ENCODE measurements at regions not wholly inside any gene's neighbourhood (a gene's known extent, or its start where the extent isn't known, plus 50 kb on each side); places are given as distances from the start of the nearest gene placed in this dataset.

GRCh38 chr15:95826412-95827195 lies 503.9 kb upstream of the NR2F2 start:
- DNase-seq (no peak), ATAC-seq (no peak)

DNA sequence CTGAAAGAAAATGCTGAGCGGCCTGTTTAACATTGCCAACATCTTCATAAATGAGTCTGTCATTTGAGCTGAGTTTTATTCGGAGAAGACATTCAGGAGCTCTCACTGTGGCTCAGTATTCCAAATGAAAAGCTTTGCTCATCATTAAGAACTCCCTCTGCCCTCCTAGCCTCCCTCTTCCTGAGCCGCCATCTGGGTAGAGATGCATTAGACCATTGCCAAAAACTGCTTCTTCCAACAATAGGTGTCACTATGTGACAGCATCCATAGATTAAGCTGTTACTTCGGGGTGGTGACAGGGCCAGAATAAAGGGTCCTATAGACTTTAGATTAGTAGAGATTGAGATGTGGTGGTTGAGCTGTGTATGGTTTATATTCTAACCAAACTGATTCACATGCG lies 501.4 kb upstream of the NR2F2 start:
- ATAC-seq, result no peak
- no peak for DNase-seq

DNA sequence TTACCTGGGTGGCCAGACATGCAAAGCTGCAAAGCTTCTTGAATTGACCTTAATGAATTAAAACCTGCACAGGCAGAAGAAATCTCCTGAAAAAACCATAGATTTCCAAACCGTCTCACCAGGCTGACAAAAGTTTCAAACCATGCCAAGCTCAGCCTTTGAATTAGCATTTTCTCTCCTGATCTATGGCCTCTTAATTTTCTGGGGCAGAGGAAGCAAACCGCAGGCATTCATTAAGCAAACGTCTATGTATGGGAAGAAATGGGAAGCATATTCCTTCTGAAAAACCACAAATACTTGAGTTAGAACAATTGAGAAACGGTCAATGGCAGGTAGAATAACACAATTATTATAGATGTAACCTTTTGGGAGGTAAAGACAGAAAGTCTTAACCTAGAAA lies 500.2 kb upstream of the NR2F2 start:
- no peak for DNase-seq
- ATAC-seq, result no peak

GRCh38 chr15:95832668-95833067 lies 497.8 kb upstream of the NR2F2 start:
- no peak for ATAC-seq
- no peak for DNase-seq

GRCh38 chr15:95834028-95834804 lies 496.3 kb upstream of the NR2F2 start:
- ATAC-seq (no peak), DNase-seq (no peak)

DNA sequence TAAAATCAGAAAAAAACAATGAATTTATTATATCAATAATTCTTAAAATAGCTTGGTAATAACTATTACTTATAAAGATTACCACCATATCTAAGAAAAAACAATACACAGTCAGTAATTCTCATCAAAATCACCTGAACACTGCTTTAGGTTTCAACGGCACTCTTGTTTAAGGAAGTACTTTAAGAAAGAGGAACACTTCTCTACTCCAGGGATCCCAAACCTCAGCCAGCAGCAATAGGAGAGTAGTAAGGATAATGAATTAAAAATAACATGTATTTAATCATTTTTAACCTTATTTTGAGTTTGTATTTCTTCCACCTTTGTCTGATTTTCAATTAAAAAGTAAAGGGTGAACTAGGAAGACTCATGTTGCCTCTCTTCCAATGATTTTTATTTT lies 494.0 kb upstream of the NR2F2 start:
- no peak for ATAC-seq
- DNase-seq, result no peak

- ATAC-seq (no peak), DNase-seq (no peak)
Measured at GRCh38 chr15:95837341-95838004, 493.0 kb upstream of the NR2F2 start.

DNA sequence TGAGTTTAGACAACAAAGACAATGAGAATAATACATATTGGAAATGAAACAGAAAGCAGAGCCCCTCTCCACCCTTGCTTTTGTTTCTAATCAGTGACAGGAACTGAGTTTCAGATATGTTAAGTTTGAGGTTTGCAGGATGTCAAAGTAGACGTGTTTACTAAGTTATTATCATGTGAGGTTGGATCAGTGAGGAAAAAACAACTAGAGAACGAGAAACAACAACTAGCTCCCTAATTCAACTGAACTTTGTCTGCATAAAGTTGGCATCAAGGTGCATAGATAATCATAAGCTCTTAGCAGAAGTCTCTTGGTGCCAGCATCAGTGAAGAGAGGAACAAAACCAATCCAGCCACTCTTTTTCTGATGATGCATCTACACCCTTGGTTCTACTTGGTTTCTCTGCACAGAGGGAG lies 491.1 kb upstream of the NR2F2 start:
- DNase-seq, result no peak
- ATAC-seq, result no peak

GRCh38 chr15:95840004-95840403 lies 490.5 kb upstream of the NR2F2 start:
- no peak for DNase-seq
- no peak for ATAC-seq

- DNase-seq (no peak), ATAC-seq (no peak)
Measured at GRCh38 chr15:95840855-95841254, 489.6 kb upstream of the NR2F2 start.

DNA sequence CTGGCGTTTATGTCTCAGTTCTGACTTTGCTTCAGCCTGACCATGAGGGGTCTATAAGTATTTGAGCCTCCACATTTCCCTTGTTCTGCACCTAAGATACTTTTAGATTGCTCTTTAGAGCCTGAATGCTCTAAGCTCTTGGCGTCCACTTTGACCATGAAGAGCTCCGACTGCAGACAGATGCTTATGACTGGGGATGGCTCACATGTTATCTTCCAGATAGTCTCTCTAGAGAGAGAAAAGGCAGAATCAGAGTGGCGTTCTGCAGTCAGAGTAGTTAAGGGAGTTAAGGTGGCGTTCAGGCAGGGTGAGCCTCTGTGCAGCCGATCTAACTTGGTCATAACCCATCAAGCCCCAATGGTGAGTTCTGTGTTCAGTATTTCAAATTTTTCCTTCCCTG lies 487.9 kb upstream of the NR2F2 start:
- DNase-seq, result no peak
- no peak for ATAC-seq

GRCh38 chr15:95843241-95843910 lies 487.1 kb upstream of the NR2F2 start:
- DNase-seq, result no peak
- ATAC-seq, result no peak

- no peak for ATAC-seq
- DNase-seq, result no peak
Measured at GRCh38 chr15:95845862-95846515, 484.5 kb upstream of the NR2F2 start.

- ATAC-seq (no peak), DNase-seq (no peak)
Measured at GRCh38 chr15:95848126-95848525, 482.4 kb upstream of the NR2F2 start.

GRCh38 chr15:95850837-95851236 lies 479.7 kb upstream of the NR2F2 start:
- ATAC-seq (no peak), DNase-seq (no peak)

GRCh38 chr15:95853350-95853749 lies 477.1 kb upstream of the NR2F2 start:
- DNase-seq (no peak), ATAC-seq (no peak)

DNA sequence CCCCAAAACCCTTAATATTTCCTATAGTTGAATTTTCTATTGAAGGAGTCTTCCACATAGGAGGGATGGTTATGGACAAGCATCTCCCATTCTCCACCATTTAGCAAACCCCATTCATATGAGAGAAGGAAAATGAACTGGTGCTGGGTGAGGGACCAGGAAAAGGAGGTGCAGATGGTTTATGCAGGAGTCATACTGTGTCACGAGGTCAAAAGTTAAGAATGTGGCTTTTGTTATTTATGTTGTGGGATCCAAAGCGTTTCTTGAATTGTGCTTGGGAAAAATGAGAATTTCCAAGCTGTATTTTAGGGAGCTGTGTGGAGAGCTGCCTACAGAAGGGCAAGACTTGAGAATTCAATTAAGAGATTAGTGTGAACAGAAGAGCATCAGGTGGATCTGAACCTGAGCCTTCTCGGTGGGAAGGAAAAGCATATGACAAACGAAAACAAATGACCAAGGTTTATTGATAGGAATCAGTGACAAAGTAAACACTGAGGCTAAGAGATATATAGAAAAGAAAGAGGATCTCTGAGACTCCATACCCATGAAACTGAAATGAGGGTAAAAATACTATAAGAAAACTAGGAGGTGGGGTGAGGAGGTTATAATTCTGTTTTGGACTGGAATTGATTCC lies 473.3 kb upstream of the NR2F2 start:
- DNase-seq, result no peak
- no peak for ATAC-seq

- ATAC-seq (no peak), DNase-seq (no peak)
Measured at GRCh38 chr15:95857758-95858157, 472.7 kb upstream of the NR2F2 start.

DNA sequence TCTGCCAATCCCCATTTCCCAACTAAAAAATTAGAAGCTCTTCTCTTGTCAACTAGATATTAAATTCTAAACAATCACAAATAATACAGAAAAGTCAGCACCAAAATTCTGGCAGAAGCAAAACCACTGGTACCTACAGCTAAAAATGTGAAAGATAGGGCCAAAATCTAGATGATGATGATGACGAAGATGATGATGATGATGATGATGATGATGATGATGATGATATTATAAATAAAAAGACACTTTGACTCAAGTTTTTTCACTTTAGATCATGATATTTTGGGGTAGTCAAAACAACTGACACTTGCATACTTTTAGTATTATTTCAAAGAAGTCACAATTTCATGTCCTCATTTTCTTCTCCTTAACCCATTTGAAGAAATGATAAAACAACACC lies 470.1 kb upstream of the NR2F2 start:
- no peak for ATAC-seq
- no peak for DNase-seq

DNA sequence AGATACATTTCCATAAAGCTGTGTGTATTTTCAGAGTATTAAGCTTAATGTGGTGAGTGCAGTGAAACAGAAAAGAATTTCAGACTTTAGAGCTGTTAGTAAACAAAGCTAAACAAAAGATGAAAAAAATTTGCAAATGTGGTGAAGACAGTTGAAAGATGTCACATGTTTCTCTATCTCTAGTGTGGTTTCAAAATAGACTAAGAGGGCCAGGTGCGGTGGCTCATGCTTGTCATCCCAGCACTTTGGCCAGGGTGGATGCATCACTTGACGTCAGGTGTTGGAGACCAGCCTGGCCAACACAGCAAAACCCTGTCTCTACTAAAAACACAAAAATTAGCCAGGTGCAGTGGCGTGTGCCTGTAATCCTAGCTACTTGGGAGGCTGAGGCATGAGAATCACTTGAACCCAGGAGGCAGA lies 466.0 kb upstream of the NR2F2 start:
- DNase-seq (no peak), ATAC-seq (no peak)

DNA sequence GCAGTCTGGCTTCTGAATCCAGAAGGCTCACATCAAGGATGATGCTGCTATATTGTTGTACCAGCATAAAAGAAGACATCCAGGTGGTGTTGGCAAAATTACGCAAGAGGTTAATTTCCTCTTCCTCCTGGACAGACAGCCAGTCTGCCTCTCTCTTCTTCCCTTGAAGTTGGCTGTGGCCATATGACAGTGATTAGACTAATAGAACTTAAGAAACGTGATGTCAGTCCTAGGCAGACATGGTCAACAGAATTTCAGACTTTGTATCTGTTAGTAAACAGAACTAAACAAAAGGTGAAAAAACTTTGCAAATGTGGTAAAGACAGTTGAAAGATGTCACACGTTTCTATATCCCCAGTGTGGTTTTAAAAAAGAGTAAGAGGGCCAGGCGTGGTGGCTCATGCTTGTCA lies 465.2 kb upstream of the NR2F2 start:
- no peak for DNase-seq
- no peak for ATAC-seq
